Left lung (tissue), 4 donors: ENCODE measurements at regions not wholly inside any gene's neighbourhood (a gene's known extent, or its start where the extent isn't known, plus 50 kb on each side); places are given as distances from the start of the nearest gene placed in this dataset.

Experiments used
- ATAC-seq: fragments of 200-7000 bp; cut with Tn5 transposase; one replicate; pipeline ENCODE4 v1.9.1; 2020; ENCODE audit warnings: moderate library complexity
- DNase-seq, 4 donors: peaks; one replicate each; pipeline ENCODE4 v3.0.0-alpha.2; 2013 to 2020
- H3K27ac ChIP-seq, 2 donors: fragments of 200-600 bp; sonication (generic) in 1 of 2; one replicate each; pipeline versions ENCODE4 v1.5.0 to v1.8.0; 2020 to 2021
- H3K27me3 ChIP-seq, 2 donors: fragments of 200-600 bp; sonication (generic) in 1 of 2; one replicate each; pipeline versions ENCODE4 v1.5.0 to v1.8.0; 2020 to 2021
- H3K36me3 ChIP-seq, 2 donors: fragments of 200-600 bp; sonication (generic) in 1 of 2; one replicate each; pipeline versions ENCODE4 v1.5.0 to v1.8.0; 2020 to 2021
- H3K4me1 ChIP-seq, 2 donors: fragments of 200-600 bp; one replicate each; pipeline ENCODE4 v1.8.0; 2021
- H3K4me3 ChIP-seq, 2 donors: fragments of 200-600 bp; sonication (generic) in 1 of 2; one replicate each; pipeline versions ENCODE4 v1.5.0 to v1.8.0; 2020 to 2021; ENCODE audit warnings: mild to moderate bottlenecking in 1 of 2
- H3K9me3 ChIP-seq, 2 donors: fragments of 200-600 bp; sonication (generic) in 1 of 2; one replicate each; pipeline versions ENCODE4 v1.5.0 to v1.8.0; 2020 to 2021
- intact Hi-C, 2 donors: fragments of 100-400 bp; cut with DNase I; formaldehyde crosslinking; loops; one replicate each; pipeline versions ENCODE4 v1.11.2 to v1.14.2; 2022
- TF ChIP-seq, protein P1 (sequence below), 2 donors: fragments of 200-600 bp; sonication (generic) in 1 of 2; IDR thresholded peaks; one replicate each; pipeline versions ENCODE4 v1.5.0 to v1.8.0; 2021; ENCODE audit warnings: antibody characterized with exemption in 2 of 2
- donor health status: DM: no; HTN: yes; CAD: no.
- donor health status: DM: no; HTN: no; CAD: no.

DNA sequence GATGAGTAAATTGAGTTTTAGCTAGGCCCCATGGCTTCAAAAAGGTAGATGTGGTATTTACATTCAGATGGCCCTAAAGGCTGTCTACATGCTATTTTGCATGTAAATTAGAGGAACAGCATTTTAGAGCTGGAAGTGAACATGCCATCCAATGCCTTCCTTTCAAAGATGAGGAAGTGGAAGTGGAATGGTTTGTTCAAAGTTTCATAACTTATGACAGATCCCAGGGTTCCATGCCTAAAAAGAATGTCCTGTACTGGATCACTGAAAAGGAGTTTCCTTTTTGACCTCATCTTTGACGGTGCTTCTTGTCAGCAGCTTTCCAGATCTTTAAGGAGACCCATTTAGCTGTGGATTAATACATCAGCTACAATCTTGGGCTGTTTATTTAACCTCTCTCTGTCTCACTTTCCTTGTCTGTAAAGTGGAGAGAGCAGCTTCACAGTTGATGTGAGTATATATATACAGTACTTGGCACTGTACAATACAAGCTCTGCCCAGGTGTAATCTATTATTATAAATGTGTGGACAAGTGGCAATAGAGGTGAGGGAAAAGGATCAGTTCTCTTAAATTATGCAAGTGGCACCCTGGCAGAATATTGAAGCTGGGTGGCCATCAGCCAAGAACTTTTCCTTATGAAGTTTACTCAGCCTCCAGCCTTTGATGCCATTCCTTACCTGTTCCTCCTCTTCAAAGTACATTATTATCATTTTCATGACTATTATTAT is 68.7 kb upstream of the GOLGA8B start:
- no peaks in the 10 kb centered on the region for H3K4me1 ChIP-seq
- no peak for DNase-seq
- no peak overlapping the region for H3K4me3 ChIP-seq
- H3K9me3 ChIP-seq, result no peaks in the 10 kb centered on the region
- H3K27ac ChIP-seq, result no peak overlapping the region
- H3K27me3 ChIP-seq, result no peaks in the 10 kb centered on the region
- TF ChIP-seq, protein P1, sequence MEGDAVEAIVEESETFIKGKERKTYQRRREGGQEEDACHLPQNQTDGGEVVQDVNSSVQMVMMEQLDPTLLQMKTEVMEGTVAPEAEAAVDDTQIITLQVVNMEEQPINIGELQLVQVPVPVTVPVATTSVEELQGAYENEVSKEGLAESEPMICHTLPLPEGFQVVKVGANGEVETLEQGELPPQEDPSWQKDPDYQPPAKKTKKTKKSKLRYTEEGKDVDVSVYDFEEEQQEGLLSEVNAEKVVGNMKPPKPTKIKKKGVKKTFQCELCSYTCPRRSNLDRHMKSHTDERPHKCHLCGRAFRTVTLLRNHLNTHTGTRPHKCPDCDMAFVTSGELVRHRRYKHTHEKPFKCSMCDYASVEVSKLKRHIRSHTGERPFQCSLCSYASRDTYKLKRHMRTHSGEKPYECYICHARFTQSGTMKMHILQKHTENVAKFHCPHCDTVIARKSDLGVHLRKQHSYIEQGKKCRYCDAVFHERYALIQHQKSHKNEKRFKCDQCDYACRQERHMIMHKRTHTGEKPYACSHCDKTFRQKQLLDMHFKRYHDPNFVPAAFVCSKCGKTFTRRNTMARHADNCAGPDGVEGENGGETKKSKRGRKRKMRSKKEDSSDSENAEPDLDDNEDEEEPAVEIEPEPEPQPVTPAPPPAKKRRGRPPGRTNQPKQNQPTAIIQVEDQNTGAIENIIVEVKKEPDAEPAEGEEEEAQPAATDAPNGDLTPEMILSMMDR (IDR thresholded peaks at IDR 0.05), result no peak
- intact Hi-C loops, result no loop called here
- ATAC-seq, result no peak
- no peaks in the 10 kb centered on the region for H3K36me3 ChIP-seq

DNA sequence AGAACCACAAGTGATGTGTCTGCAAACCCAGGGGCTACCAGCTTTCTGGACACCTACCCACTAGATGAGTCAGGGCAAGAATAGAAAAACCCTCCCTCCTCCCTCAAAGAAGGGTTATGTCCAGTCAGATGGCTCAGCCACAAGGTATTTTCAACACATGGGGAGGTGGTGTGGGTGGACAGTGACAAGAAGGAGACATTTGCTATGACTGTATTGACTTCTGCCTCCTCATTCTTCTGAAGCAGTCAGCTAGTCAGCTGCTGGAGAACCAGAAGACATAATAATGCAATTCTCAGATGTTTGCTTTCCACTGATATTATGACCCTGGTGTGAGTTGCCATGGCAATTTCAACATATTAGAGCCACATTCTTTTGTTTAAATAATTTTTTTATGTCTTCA is 66.7 kb upstream of the GOLGA8B start:
- intact Hi-C loops, result no loop called here
- TF ChIP-seq, protein P1 (IDR thresholded peaks at IDR 0.05), result no peak
- Histone ChIP-seq H3K27ac (no peak overlapping the region), H3K9me3 (no peaks in the 10 kb centered on the region), H3K27me3 (no peaks in the 10 kb centered on the region), H3K4me3 (no peak overlapping the region), H3K4me1 (no peaks in the 10 kb centered on the region), H3K36me3 (no peaks in the 10 kb centered on the region)
- DNase-seq (no peak), ATAC-seq (no peak)

DNA sequence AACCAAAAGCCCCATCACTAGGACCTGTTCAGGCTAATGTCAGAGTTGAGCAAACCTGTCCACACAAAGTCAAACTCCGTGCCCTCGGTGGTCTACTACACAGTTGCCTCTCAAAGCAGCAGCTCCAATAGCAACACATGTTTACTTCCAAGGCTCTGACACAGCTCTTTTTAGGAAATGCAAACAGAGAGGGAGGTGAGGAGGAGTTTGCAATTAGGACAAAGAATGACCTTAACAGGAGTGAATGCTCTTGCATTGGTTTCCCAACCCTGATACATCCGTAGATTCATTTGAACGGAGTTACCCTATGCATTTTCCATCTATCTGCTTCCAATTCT is 64.8 kb upstream of the GOLGA8B start:
- Histone ChIP-seq H3K27me3 (no peaks in the 10 kb centered on the region), H3K36me3 (no peaks in the 10 kb centered on the region), H3K4me3 (no peak overlapping the region), H3K27ac (no peak overlapping the region), H3K9me3 (no peaks in the 10 kb centered on the region), H3K4me1 (no peaks in the 10 kb centered on the region)
- no peak for DNase-seq
- TF ChIP-seq, protein P1 (IDR thresholded peaks at IDR 0.05), result no peak
- intact Hi-C loops, result no loop called here
- ATAC-seq, result no peak

DNA sequence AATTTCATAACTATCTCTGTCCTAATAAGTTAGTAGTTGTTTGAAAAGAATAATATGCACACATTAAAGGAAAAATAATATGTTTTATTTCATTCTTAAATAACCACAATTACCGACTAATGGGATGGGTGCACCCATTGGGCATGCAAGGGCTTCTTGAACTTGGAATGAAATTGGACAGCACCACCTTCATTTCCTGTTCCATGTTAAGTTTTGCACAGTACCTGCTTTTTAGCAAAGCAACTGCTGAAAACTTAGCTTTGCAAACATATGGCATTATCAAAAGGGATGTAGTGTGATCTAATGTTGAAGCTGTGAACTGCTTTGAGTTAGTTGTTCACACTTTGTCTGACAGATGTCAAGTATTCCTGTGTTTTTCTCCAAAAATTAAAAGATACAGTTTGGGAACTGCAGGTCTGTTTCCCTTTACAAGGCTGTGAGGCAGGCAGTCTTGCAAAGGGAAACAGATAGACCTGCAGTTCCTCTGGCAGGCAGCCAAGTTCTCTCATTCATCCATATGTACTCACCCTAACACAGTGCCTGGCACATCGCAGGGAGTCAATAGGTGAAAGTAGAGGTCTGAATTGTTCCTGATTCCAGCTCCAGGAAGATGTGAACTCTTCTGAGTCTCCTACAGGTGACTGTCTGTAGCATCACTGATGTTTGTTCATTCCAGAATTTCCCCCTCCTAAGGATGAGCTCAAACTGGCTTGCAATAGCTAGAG is 64.3 kb upstream of the GOLGA8B start:
- H3K27ac ChIP-seq, result no peak overlapping the region
- ATAC-seq, result no peak
- H3K9me3 ChIP-seq, result no peaks in the 10 kb centered on the region
- intact Hi-C loops, result no loop called here
- H3K4me3 ChIP-seq, result no peak overlapping the region
- H3K36me3 ChIP-seq, result no peaks in the 10 kb centered on the region
- no peaks in the 10 kb centered on the region for H3K27me3 ChIP-seq
- DNase-seq, result no peak
- TF ChIP-seq, protein P1 (IDR thresholded peaks at IDR 0.05), result no peak
- no peaks in the 10 kb centered on the region for H3K4me1 ChIP-seq

DNA sequence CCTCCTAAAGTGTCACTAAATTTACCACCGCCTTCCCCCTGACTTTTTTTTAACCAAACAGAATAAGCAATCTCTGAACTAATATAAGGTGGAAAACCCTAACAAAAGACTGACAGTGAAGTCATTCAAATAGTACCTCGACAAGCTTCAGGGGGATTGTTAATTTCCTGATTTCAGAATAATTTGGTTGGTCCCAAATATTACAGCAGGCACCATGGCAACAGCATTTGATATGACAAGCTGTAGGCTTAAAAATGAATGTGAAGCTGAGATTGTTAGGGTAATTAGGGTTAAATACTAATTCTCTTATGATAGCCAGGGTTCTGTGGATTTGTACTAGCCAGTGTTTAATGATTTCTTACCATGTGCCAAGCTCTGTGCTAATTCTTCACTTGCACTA is 63.5 kb upstream of the GOLGA8B start:
- Histone ChIP-seq H3K9me3 (no peaks in the 10 kb centered on the region), H3K27me3 (no peaks in the 10 kb centered on the region), H3K27ac (no peak overlapping the region), H3K4me1 (no peaks in the 10 kb centered on the region), H3K4me3 (no peak overlapping the region), H3K36me3 (no peaks in the 10 kb centered on the region)
- ATAC-seq (no peak), DNase-seq (no peak)
- intact Hi-C loops, result no loop called here
- TF ChIP-seq, protein P1 (IDR thresholded peaks at IDR 0.05), result no peak
